NCI-H1105 treated with DMSO at 0.1 percent for 48 hours (cell line): ENCODE measurements at regions not wholly inside any gene's neighbourhood (a gene's known extent, or its start where the extent isn't known, plus 50 kb on each side); places are given as distances from the start of the nearest gene placed in this dataset.
"Not testable (repeated sequence)": the region's sequence is repeated elsewhere in the genome, so short reads cannot be mapped to it uniquely, and the experiment has no call there.

Experiments
- DNase-seq: peaks from one replicate; lab custom pipeline; 2025; lab: John Stamatoyannopoulos, UW

GRCh38 chr20:63145156-63145555 is 70.8 kb downstream of the YTHDF1 start:
- DNase-seq: no peak

- no peak for DNase-seq
Observed at GRCh38 chr20:63142933-63143332, 73.0 kb downstream of the YTHDF1 start.

GRCh38 chr20:63141531-63141930 is 74.4 kb downstream of the YTHDF1 start:
- no peak for DNase-seq

GRCh38 chr20:63140514-63141433 is 75.2 kb downstream of the YTHDF1 start:
- no peak for DNase-seq

GRCh38 chr20:63139837-63140236 is 76.1 kb downstream of the YTHDF1 start:
- DNase-seq: no peak

- DNase-seq: no peak
Observed at GRCh38 chr20:63139356-63139755, 76.6 kb downstream of the YTHDF1 start.

GRCh38 chr20:63138855-63139341 is 77.0 kb downstream of the YTHDF1 start:
- DNase-seq: no peak

- no peak for DNase-seq
Observed at GRCh38 chr20:63137851-63138415, 78.0 kb downstream of the YTHDF1 start.

- no peak for DNase-seq
Observed at GRCh38 chr20:63136296-63136695, 79.6 kb downstream of the YTHDF1 start.

GRCh38 chr20:63135411-63135810 is 80.5 kb downstream of the YTHDF1 start:
- no peak for DNase-seq

GRCh38 chr20:63134711-63135361 is 81.1 kb downstream of the YTHDF1 start:
- not testable (repeated sequence) for DNase-seq

GRCh38 chr20:63134201-63134612 is 81.7 kb downstream of the YTHDF1 start:
- DNase-seq: no peak

GRCh38 chr20:63133481-63134091 is 82.3 kb downstream of the YTHDF1 start:
- no peak for DNase-seq

- DNase-seq: no peak
Observed at GRCh38 chr20:63132715-63133471, 83.0 kb downstream of the YTHDF1 start.

- no peak for DNase-seq
Observed at GRCh38 chr20:63132131-63132714, 83.7 kb downstream of the YTHDF1 start.

GRCh38 chr20:63130658-63131577 is 85.0 kb downstream of the YTHDF1 start:
- DNase-seq: no peak

GRCh38 chr20:63129991-63130657 is 85.8 kb downstream of the YTHDF1 start:
- DNase-seq: no peak

GRCh38 chr20:63129376-63129965 is 86.5 kb downstream of the YTHDF1 start:
- DNase-seq: no peak

GRCh38 chr20:63128956-63129355 is 87.0 kb downstream of the YTHDF1 start:
- DNase-seq: no peak
